Esophagus squamous epithelium (tissue), 4 donors: ENCODE measurements at regions not wholly inside any gene's neighbourhood (a gene's known extent, or its start where the extent isn't known, plus 50 kb on each side); places are given as distances from the start of the nearest gene placed in this dataset.

Source experiments
- POLR2A ChIP-seq, 4 donors: fragments of 450-650 bp; IDR thresholded peaks; one replicate each; pipeline ENCODE4 v1.6.1; 2017; ENCODE audit warnings: antibody characterized with exemption in 4 of 4, mild to moderate bottlenecking in 4 of 4, moderate library complexity in 3 of 4
- TF ChIP-seq, protein P1 (sequence below), 6 experiments: fragments of 450-650 bp in 4 of 6; fragments of 200-600 bp in 2 of 6; sonication (generic) in 2 of 6; IDR thresholded peaks; one replicate each; pipeline ENCODE4 v1.5.1; 2016 to 2019; ENCODE audit warnings: antibody characterized with exemption in 6 of 6, mild to moderate bottlenecking in 4 of 6, moderate library complexity in 4 of 6

GRCh38 chr12:92623386-92623785 is 79.4 kb upstream of the PLEKHG7 start:
- TF ChIP-seq, protein P1, sequence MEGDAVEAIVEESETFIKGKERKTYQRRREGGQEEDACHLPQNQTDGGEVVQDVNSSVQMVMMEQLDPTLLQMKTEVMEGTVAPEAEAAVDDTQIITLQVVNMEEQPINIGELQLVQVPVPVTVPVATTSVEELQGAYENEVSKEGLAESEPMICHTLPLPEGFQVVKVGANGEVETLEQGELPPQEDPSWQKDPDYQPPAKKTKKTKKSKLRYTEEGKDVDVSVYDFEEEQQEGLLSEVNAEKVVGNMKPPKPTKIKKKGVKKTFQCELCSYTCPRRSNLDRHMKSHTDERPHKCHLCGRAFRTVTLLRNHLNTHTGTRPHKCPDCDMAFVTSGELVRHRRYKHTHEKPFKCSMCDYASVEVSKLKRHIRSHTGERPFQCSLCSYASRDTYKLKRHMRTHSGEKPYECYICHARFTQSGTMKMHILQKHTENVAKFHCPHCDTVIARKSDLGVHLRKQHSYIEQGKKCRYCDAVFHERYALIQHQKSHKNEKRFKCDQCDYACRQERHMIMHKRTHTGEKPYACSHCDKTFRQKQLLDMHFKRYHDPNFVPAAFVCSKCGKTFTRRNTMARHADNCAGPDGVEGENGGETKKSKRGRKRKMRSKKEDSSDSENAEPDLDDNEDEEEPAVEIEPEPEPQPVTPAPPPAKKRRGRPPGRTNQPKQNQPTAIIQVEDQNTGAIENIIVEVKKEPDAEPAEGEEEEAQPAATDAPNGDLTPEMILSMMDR (IDR thresholded peaks at IDR 0.05): no peak
- TF ChIP-seq POLR2A (IDR thresholded peaks at IDR 0.05): no peak
